HG02981 (cell line): ENCODE measurements at regions not wholly inside any gene's neighbourhood (a gene's known extent, or its start where the extent isn't known, plus 50 kb on each side); places are given as distances from the start of the nearest gene placed in this dataset.
"Not testable (repeated sequence)": the region's sequence is repeated elsewhere in the genome, so short reads cannot be mapped to it uniquely, and the experiment has no call there.

Experiments
- ATAC-seq: cut with Tn5 transposase; IDR thresholded peaks from one replicate; pipeline ENCODE4 v1.9.1; 2021; ENCODE audit warnings: mild to moderate bottlenecking, moderate library complexity; ENCODE audit not compliant: unreplicated experiment

DNA sequence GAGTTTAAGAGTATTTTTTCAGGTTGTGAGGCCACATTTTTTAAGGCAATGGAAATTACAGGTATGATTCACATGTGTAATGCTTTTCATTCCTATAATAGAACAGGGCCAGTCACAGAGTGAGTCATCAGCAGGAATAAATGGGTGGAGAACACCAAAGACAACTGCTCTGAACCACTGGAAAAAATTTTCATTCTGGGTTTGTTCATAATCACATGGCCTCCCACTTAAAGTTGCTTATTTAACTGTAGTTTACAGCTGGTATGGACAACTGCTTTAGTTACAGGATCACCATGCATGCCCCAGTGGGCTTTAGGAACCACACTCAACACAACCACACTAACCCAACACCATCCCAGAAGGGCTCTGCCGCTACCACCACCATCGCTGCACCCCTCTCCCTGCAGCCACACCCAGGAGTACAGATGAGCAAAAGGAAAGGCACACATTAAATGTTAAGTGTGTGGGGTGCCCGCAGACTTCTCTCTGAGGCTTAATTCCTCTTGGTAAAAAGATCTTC, 107.0 kb upstream of the DST start:
- ATAC-seq: no peak

- ATAC-seq: no peak
These were observed 104.2 kb upstream of the DST start for GRCh38 chr6:56746767-56747504.

DNA sequence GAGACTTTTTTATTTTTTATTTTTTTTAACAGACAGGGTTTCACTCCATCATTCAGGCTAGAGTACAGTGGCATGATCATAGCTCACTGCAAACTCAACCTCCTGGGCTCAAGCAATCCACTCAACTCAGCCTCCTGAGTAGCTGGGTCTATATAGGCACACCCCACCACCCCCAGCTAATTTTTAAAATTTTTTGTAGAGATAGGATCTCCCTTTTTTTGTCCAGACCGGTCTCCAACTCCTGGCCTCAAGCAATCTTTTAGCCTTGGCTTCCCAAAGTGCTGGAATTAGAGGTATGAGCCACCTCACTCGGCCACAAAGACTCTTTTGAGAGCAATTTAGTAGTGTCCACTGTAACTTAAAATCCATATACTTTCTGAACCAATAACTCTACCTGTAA, 103.3 kb upstream of the DST start:
- no peak for ATAC-seq

DNA sequence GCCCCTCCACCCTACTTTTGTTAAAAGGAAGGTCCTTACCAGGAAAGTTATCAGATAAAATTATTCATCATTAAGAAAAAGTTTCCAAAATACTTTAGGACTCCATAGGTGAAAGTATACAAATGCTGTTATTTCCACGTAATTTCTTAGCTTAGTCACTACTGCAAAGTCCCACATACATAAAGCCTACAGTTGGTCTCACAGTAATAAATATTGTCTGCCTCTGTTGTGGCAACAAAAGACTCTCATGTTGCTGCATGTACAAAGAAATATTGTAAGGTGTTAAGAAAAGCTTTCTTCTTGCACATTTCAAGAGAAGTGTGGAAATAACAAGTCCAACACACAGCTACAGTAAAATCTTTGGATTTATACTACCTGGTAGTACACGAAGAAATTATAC, 102.4 kb upstream of the DST start:
- ATAC-seq: no peak

DNA sequence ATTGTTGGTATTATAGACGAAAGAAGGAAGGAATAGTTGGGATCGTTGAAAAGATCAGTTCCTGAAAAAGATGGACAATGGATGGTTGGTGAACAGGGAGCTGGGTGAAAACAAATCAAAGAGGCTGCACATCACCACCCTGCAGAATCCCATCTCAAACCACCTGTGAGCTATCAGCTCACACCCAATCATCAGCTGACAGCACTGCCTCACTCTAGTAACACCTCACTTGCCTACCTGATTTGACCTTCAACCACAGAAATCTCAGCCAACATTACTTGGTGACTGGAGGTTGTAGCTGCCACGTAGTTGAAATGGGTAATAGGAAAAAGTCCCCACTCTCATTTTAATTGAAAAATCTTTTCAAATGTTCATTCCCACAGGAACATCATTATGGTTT, 101.8 kb upstream of the DST start:
- no peak for ATAC-seq

- ATAC-seq: peak; percentile 83
These were observed 99.6 kb upstream of the DST start for GRCh38 chr6:56742122-56742791.

DNA sequence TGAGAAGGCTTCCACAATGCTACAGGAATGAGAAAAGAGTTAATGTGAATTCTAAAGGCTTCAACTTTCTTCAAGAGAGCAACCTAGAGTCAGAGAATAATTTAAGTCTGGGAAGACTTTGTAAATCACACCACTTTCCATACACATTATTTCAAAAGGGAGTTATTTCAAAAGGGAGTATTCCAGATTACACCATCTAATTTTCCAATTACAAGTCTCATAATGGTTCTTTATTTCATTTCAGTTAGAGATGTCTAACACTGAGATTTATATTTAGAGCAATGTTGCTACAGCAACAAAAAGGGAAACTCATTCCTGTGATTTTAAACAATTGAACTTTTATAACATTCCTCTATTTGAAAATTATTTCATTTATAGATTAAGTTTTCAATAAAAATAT, 98.8 kb upstream of the DST start:
- ATAC-seq: no peak

GRCh38 chr6:56739836-56740815, 97.4 kb upstream of the DST start:
- no peak for ATAC-seq

DNA sequence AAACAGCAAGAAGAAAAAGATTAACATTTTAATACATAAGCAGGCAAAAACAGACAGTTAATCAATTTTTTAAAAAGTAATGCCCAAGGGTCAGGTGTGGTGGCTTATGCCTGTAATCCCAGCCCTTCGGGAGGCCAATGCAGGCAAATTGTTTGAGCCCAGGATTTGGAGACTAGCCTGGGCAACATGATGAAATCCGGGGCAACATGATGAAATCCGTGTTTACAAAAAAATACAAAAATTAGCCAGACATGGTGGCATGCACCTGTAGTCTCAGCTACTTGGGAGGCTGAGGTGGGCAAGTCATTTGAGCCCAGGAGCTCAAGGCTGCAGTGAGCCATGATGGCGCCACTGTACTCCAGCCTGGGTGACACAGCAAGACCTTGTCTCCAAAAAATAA, 94.1 kb upstream of the DST start:
- ATAC-seq: no peak

- ATAC-seq: no peak
These were observed 91.6 kb upstream of the DST start for GRCh38 chr6:56734335-56734734.

GRCh38 chr6:56733211-56733697, 90.6 kb upstream of the DST start:
- no peak for ATAC-seq

- no peak for ATAC-seq
These were observed 89.8 kb upstream of the DST start for GRCh38 chr6:56732517-56732916.

DNA sequence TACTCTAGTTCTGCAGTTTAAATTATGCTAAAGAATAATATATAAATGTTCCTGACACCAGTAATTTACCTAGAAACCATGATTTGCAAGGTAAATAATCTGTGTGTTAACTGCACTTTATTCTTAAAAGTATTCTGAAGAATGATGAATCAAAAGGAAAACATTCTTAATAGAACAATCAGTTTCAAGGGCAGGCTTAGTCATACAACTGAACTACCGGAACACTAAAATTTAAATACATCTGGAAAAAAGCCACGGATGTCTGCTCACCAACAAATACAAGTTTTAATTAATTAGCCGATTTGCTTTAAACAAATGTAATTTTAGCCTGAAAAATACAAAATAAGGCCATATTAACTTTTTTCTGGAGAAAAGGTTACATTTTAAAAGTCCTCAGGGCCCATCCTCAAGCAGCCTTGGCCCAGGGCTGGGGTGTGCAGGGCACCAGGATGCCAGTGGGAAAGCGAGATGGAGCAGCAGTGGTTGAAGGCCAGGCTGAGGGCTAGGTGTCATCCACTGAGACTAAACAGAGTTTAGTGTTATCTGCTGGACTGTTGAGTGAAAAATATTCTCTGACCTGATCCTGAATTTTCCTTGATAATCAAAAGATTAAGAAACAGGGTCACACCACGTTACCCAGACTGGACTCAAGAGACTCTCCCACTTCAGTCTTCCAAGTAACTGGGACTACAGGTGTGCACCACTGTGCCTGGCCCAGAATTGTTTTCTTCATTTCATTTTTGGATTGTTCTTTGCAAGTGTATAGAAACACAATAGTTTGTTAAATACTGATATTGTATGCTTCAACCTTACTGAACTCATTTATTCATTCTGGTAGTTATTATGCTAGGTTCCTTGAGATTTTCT, 88.2 kb upstream of the DST start:
- ATAC-seq: no peak

GRCh38 chr6:56729719-56730118, 87.0 kb upstream of the DST start:
- no peak for ATAC-seq

- ATAC-seq: not testable (repeated sequence)
These were observed 86.5 kb upstream of the DST start for GRCh38 chr6:56729166-56729565.

GRCh38 chr6:56727097-56727850, 84.6 kb upstream of the DST start:
- no peak for ATAC-seq

DNA sequence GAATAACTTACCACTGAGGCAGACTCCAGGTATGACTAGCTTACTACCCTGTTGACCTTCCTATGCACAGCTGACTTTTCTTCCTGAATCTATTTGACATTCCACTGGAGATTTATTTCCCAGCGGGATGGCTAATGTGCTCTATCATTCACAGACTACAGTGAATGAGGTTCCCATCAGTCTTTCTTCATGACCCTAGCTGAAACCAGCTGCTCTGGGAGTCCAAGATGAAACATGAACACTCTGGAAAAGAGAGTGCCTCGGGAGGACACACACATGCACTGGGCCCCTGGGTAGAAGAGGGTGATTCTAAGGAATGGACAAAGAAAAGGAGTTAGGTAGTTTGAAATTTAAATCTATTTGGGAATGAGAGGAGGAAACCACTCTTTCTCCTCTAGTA, 82.6 kb upstream of the DST start:
- no peak for ATAC-seq

DNA sequence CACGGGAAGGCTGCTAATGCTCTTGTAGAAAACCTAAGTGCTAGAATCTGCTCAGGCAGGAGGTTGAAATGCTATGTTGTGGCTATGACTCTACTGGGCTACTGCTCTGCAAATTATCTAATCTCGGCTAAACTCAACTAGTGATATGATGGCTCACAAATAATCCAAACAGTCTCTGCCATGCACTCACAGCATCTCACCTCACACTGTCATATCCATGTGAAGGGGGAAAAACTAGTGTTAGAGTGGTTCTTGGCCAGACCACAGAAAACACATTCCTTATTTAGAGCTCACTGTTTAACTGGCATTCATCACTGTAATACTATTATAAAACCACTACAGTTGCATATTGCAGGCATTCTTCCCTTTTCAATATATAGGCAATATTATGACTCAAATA, 81.8 kb upstream of the DST start:
- ATAC-seq: no peak

DNA sequence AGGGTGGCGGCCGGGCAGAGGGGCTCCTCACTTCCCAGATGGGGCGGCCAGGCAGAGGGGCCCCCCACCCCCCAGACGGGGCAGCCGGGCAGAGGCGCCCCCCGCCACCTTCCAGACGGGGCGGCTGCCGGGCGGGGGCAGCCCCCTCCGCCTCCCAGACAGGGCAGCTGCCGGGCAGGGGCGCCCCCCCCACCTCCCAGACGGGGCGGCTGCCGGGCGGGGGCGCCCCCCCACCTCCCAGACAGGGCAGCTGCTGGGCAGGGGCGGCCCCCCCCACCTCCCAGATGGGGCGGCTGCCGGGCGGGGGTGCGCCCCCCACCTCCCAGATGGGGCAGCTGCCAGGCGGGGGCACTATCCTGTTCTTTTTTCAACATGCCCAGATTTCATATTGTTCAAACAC, 78.2 kb upstream of the DST start:
- no peak for ATAC-seq
